WI38 (cell line): ENCODE measurements at regions not wholly inside any gene's neighbourhood (a gene's known extent, or its start where the extent isn't known, plus 50 kb on each side); places are given as distances from the start of the nearest gene placed in this dataset.

Source experiments
- H3K4me3 ChIP-seq: 2 replicates; pipeline ENCODE4 v1.5.1; 2011; ENCODE audit warnings: low read depth, mild to moderate bottlenecking, control low read depth, low read length
- TF ChIP-seq, protein P1 (sequence below): IDR thresholded peaks from 2 replicates; pipeline ENCODE4 v1.5.1; 2012; ENCODE audit warnings: low read depth, mild to moderate bottlenecking, control low read depth, low read length

DNA sequence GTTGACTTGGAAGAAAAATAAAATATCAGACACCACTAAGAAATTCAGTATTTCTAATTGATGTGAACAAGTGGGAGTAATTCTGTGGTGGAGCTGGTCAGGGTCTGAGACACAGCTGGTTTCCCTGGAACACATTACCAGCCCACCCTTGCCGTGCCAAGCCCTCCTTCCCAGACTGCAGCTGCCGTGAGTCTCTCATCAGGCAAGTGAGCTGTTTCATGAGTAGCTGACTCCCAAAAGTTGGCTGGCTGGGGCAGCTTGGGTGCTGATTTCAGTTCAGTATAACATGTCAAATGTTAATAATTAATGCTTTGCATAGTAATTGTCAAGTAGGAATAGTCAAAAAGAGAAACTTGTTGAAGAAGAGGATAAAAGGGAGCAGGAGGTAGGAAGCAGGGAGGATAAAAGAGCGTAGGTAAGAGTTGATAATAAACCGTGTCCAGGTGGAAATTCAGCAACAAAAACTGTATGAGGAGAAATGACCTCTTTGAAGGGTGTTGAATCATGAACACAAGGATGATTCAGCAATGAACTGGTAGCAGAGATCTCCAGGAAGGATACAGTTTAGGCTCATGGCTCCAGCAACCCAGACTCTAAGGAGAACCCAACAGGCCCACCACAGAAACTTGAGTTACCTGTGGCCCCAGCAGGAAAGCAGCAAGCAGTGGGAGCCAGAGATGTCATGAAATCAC lies 110.9 kb upstream of the SSTR4 start:
- H3K4me3 ChIP-seq, result no peak overlapping the region
- TF ChIP-seq, protein P1, sequence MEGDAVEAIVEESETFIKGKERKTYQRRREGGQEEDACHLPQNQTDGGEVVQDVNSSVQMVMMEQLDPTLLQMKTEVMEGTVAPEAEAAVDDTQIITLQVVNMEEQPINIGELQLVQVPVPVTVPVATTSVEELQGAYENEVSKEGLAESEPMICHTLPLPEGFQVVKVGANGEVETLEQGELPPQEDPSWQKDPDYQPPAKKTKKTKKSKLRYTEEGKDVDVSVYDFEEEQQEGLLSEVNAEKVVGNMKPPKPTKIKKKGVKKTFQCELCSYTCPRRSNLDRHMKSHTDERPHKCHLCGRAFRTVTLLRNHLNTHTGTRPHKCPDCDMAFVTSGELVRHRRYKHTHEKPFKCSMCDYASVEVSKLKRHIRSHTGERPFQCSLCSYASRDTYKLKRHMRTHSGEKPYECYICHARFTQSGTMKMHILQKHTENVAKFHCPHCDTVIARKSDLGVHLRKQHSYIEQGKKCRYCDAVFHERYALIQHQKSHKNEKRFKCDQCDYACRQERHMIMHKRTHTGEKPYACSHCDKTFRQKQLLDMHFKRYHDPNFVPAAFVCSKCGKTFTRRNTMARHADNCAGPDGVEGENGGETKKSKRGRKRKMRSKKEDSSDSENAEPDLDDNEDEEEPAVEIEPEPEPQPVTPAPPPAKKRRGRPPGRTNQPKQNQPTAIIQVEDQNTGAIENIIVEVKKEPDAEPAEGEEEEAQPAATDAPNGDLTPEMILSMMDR, result no peak

GRCh38 chr20:22924949-22925612 lies 110.0 kb upstream of the SSTR4 start:
- TF ChIP-seq, protein P1, result no peak
- H3K4me3 ChIP-seq, result no peak overlapping the region

DNA sequence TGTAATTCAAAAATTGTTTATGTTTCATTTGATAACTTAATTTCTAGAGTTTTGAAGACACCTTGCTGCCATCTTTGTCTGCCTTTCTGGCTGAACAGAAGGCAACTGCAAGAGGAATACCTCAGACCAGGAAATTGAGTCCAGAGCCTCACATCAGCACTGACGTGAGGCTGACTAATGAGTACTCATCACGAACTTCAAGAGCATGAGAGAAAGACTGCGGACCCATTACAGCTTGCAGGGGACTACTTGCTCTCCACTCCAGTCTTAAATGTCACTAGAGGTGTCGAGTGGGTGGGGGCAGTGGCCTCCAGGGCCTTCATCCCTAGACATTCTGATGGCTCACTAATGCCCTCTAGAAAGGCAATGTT lies 109.5 kb upstream of the SSTR4 start:
- TF ChIP-seq, protein P1, result no peak
- no peak overlapping the region for H3K4me3 ChIP-seq

DNA sequence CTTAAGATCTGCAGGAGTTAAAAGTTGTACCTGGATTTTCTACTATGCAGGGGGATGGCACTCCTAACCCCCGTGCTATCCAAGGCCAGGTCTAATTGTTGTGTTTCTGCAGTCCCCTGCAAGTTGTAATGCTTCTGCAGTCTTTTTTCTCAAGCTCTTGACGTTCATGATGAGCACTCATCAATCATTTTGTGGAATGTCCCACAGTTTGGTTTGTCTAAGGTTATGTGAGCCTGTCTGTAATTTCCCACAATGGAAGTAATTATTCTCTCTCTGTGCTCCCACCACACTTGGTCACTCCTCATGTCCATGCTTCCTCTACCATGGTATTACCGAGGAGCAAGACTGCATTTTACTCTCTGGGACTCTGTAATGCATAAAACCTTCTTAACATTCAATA lies 107.6 kb upstream of the SSTR4 start:
- no peak overlapping the region for H3K4me3 ChIP-seq
- TF ChIP-seq, protein P1, result no peak

GRCh38 chr20:22928679-22929078 lies 106.4 kb upstream of the SSTR4 start:
- H3K4me3 ChIP-seq, result no peak overlapping the region
- TF ChIP-seq, protein P1, result no peak

GRCh38 chr20:22929661-22930060 lies 105.5 kb upstream of the SSTR4 start:
- no peak overlapping the region for H3K4me3 ChIP-seq
- TF ChIP-seq, protein P1, result no peak
